ENCODE measurements at regions not wholly inside any gene's neighbourhood (a gene's known extent, or its start where the extent isn't known, plus 50 kb on each side); places are given as distances from the start of the nearest gene placed in this dataset.

DNA sequence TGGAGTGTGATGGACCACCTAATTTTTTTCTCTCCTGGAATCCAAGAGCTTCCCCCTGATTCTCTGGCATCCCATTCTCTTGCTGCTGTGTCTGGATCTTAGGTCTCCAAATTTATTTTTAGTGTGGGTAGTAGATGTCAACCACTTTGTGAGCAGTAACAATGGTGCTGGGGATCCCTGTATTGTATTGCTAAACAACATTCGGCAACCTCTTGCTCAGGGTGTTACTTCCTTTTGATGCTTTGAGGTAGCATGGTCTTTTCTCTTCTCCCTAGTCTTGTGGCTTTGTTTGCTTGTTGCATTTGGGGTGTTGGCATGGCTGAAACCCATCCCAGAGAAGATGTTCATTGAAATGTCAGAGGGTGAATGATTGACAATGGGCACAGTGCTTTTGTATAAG lies 737.4 kb downstream of the BCL11A start:
- TF ChIP-seq, protein P1, sequence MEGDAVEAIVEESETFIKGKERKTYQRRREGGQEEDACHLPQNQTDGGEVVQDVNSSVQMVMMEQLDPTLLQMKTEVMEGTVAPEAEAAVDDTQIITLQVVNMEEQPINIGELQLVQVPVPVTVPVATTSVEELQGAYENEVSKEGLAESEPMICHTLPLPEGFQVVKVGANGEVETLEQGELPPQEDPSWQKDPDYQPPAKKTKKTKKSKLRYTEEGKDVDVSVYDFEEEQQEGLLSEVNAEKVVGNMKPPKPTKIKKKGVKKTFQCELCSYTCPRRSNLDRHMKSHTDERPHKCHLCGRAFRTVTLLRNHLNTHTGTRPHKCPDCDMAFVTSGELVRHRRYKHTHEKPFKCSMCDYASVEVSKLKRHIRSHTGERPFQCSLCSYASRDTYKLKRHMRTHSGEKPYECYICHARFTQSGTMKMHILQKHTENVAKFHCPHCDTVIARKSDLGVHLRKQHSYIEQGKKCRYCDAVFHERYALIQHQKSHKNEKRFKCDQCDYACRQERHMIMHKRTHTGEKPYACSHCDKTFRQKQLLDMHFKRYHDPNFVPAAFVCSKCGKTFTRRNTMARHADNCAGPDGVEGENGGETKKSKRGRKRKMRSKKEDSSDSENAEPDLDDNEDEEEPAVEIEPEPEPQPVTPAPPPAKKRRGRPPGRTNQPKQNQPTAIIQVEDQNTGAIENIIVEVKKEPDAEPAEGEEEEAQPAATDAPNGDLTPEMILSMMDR (IDR thresholded peaks at IDR 0.05; ENCODE audit: insufficient read depth, low read length, poor library complexity, severe bottlenecking), result no peak
- TF ChIP-seq EZH2phosphoT487 (conservative IDR thresholded peaks at IDR 0.05; ENCODE audit: low read length), result no peak
